ENCODE measurements at regions not wholly inside any gene's neighbourhood (a gene's known extent, or its start where the extent isn't known, plus 50 kb on each side); places are given as distances from the start of the nearest gene placed in this dataset.
"Not testable (repeated sequence)": the region's sequence is repeated elsewhere in the genome, so short reads cannot be mapped to it uniquely, and the experiment has no call there.

DNA sequence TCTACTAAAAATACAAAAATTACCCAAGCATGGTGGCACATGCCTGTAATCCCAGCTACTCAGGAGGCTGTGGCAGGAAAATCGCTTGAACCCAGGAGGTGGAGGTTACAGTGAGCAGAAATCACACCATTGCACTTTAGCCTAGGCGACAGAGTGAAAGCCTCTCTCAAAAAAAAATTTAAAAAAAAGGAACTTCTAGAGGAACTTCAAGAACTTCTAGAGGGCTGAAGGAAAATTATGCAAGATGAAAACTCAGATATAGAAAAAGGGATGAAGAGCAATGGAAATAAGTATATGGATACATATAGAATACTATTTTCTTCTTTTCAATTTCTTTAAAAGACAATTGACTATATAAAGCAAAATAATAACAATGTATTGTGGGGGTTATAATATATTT, 51.2 kb upstream of the PRR5 start:
- Mint-ChIP-seq H3K9me3 (no peaks in the 10 kb centered on the region), H3K36me3 (no peaks in the 10 kb centered on the region), H3K27me3 (no peaks in the 10 kb centered on the region), H3K27ac (peak overlapping the region; percentile 10), H3K4me1 (no peaks in the 10 kb centered on the region), H3K4me3 (no peak overlapping the region)

GRCh38 chr22:44648821-44649565, 53.0 kb upstream of the PRR5 start:
- Mint-ChIP-seq H3K4me3 (no peak overlapping the region), H3K9me3 (no peaks in the 10 kb centered on the region), H3K27ac (no peak overlapping the region), H3K4me1 (no peaks in the 10 kb centered on the region), H3K27me3 (no peaks in the 10 kb centered on the region), H3K36me3 (no peaks in the 10 kb centered on the region)

- Mint-ChIP-seq H3K27me3 (no peaks in the 10 kb centered on the region), H3K4me3 (no peak overlapping the region), H3K27ac (no peak overlapping the region), H3K4me1 (no peaks in the 10 kb centered on the region), H3K36me3 (no peaks in the 10 kb centered on the region), H3K9me3 (no peaks in the 10 kb centered on the region)
Measured at GRCh38 chr22:44648085-44648820, 53.8 kb upstream of the PRR5 start.

GRCh38 chr22:44647141-44647540, 54.9 kb upstream of the PRR5 start:
- H3K36me3 Mint-ChIP-seq = no peaks in the 10 kb centered on the region
- no peaks in the 10 kb centered on the region for H3K27me3 Mint-ChIP-seq
- H3K4me1 Mint-ChIP-seq = no peaks in the 10 kb centered on the region
- no peaks in the 10 kb centered on the region for H3K9me3 Mint-ChIP-seq
- no peak overlapping the region for H3K4me3 Mint-ChIP-seq
- H3K27ac Mint-ChIP-seq = no peak overlapping the region

DNA sequence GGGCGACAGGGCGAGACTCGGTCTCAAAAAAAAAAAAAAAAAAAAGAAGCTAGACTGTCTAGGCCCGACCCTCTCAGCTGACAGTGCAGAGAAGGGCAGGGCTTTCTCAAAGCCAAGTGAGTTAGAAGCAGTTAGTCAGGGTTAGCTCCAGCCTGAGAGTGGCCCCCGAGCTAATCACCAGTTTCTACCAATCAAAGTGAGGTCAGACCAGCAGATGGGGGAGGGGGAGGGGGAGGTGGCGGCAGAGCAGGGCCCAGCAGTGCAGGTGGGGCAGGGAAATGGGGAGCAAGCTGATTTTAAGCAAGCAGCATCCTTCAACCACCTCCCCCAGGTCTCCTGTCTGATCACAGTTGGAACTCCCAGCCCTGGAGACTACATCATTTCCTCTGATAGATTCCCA, 55.3 kb upstream of the PRR5 start:
- H3K9me3 Mint-ChIP-seq = no peaks in the 10 kb centered on the region
- no peak overlapping the region for H3K27ac Mint-ChIP-seq
- no peak overlapping the region for H3K4me3 Mint-ChIP-seq
- no peaks in the 10 kb centered on the region for H3K27me3 Mint-ChIP-seq
- no peaks in the 10 kb centered on the region for H3K4me1 Mint-ChIP-seq
- H3K36me3 Mint-ChIP-seq = no peaks in the 10 kb centered on the region

- H3K36me3 Mint-ChIP-seq = no peaks in the 10 kb centered on the region
- H3K4me3 Mint-ChIP-seq = no peak overlapping the region
- no peaks in the 10 kb centered on the region for H3K9me3 Mint-ChIP-seq
- no peaks in the 10 kb centered on the region for H3K4me1 Mint-ChIP-seq
- H3K27ac Mint-ChIP-seq = no peak overlapping the region
- no peaks in the 10 kb centered on the region for H3K27me3 Mint-ChIP-seq
Measured at GRCh38 chr22:44646141-44646540, 55.9 kb upstream of the PRR5 start.

GRCh38 chr22:44645531-44645930, 56.5 kb upstream of the PRR5 start:
- Mint-ChIP-seq H3K27ac (peak overlapping the region; percentile 78), H3K27me3 (no peaks in the 10 kb centered on the region), H3K9me3 (no peaks in the 10 kb centered on the region), H3K4me1 (no peaks in the 10 kb centered on the region), H3K36me3 (no peaks in the 10 kb centered on the region), H3K4me3 (no peak overlapping the region)

- Mint-ChIP-seq H3K27ac (peak overlapping the region; percentile 78), H3K36me3 (no peaks in the 10 kb centered on the region), H3K27me3 (no peaks in the 10 kb centered on the region), H3K9me3 (no peaks in the 10 kb centered on the region), H3K4me1 (no peaks in the 10 kb centered on the region), H3K4me3 (no peak overlapping the region)
Measured at GRCh38 chr22:44645083-44645482, 56.9 kb upstream of the PRR5 start.

DNA sequence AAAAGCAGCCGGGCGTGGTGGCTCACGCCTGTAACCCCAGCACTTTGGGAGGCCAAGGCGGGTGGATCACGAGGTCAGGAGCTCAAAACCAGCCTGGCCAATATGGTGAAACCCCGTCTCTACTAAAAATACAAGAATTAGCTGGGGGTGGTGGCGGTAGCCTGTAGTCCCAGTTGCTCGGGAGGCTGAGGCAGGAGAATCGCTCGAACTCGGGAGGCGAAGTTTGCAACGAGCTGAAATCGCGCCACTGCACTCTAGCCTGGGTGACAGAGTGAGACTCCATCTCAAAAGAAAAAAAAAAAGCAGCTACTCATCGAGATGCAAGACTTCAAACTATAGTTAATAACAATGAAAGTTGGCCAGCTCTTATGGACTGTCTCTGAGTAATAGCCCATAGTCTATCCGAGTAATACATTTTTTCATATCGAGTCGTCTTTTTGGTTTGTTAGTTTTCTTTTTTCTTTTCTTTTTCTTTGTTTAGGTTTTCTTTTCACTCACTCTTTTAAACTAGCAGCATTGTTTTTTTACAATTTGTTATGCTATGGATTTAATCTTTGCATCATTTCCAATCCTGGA, 58.4 kb upstream of the PRR5 start:
- H3K4me1 Mint-ChIP-seq, H3K36me3 Mint-ChIP-seq, H3K4me3 Mint-ChIP-seq, H3K27me3 Mint-ChIP-seq, H3K27ac Mint-ChIP-seq, H3K9me3 Mint-ChIP-seq: not testable (repeated sequence)

GRCh38 chr22:44642096-44642644, 59.8 kb upstream of the PRR5 start:
- no peak overlapping the region for H3K4me3 Mint-ChIP-seq
- no peaks in the 10 kb centered on the region for H3K4me1 Mint-ChIP-seq
- no peaks in the 10 kb centered on the region for H3K9me3 Mint-ChIP-seq
- H3K27ac Mint-ChIP-seq = no peak overlapping the region
- no peaks in the 10 kb centered on the region for H3K27me3 Mint-ChIP-seq
- H3K36me3 Mint-ChIP-seq = no peaks in the 10 kb centered on the region

DNA sequence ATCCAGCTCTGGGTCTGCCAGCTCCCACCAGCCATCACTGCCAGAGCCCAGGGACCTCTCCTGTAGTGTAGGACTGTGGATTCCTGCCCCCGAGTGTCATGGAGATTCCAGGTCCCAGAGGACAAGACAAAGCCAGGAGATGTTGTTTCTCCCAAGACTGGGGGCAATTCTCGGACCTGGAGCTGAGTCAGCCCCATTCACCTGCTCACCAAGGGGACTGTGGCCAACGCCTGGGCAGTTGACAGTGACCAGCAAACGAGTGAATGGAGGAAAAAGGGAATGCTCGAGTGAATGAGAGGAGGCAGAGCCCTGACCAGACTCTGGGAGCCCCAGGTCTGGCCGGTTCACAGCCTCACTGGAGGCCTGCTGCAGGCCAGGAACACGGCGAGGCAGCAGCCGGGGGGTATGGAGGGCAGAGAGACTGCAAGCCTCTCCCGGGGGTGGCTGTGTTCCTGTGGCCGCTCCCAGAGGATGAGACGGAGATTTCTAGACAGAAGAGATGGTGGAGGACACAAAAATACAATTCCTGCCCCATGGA, 61.3 kb upstream of the PRR5 start:
- no peaks in the 10 kb centered on the region for H3K9me3 Mint-ChIP-seq
- H3K36me3 Mint-ChIP-seq = no peaks in the 10 kb centered on the region
- no peak overlapping the region for H3K27ac Mint-ChIP-seq
- no peaks in the 10 kb centered on the region for H3K27me3 Mint-ChIP-seq
- no peak overlapping the region for H3K4me3 Mint-ChIP-seq
- no peaks in the 10 kb centered on the region for H3K4me1 Mint-ChIP-seq

DNA sequence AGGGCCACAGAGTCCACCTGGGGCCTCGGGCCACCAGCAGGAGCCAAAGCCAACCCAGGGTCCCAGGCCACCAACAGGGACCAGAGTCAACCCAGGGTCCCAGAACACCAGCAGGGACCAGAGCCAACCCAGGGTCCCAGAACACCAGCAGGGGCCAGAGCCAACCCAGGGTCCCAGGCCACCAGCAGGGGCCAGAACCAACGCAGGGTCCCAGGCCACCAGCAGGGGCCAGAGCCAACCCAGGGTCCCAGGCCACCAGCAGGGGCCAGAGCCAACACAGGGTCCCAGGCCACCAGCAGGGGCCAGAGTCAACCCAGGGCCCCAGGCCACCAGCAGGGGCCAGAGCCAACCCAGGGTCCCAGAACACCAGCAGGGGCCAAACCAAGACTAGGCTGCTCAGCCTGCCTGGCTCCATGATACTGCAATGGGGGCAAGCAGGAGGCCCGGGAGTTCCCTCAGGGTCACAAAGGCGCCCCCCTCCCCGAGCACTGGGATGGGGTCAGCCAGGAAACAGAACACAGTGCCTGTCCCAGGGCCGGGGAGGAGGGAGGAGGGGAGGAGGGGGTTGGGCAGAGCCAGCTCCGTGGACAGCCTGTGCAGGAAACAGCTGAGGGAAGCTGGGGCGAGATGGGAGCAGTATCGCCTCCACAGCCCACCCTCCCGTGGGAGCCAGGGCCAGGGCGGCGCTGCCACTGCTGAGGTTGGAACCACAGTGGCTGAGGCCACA, 62.0 kb upstream of the PRR5 start:
- Mint-ChIP-seq H3K4me3 (no peak overlapping the region), H3K36me3 (no peaks in the 10 kb centered on the region), H3K9me3 (no peaks in the 10 kb centered on the region), H3K27ac (no peak overlapping the region), H3K4me1 (no peaks in the 10 kb centered on the region), H3K27me3 (no peaks in the 10 kb centered on the region)

DNA sequence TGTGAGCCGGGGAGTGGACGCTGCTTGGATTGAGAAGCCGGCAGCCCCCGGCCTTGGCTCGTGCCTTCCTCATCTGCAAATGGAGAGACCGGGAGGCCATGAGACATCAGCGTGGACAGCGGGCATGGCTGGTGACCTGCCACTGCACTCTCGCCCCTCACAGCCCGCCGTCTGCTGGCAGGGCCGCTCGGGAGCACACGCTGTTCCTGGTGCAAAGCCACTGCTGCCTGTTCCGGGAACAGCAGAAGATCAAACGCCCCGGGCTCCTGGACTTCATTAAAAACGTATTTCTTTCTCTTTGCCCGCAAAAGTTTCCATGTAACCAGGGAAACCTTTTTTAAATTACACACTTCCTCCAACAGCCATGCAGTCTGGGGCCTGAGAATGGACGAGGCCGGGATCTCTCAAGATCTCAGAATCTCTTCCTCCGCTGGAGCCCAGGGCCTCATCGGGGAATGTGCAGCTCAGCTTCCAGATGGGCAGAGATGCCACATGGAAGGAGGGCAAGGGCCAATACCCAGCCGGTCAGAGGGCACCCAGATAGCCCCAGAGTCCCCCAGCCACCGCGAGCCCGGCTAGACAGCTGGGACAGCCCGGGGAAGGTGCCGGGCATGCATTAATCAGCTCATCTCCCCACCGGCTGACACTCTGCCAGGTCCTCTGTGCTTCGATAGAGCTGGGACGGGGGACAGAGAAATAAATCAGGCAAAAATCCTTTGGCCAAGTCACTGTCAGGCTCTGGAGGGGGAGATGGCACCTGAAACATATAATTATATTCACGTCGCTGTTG, 62.8 kb upstream of the PRR5 start:
- Mint-ChIP-seq H3K36me3 (no peaks in the 10 kb centered on the region), H3K4me1 (no peaks in the 10 kb centered on the region), H3K27ac (no peak overlapping the region), H3K4me3 (no peak overlapping the region), H3K9me3 (no peaks in the 10 kb centered on the region), H3K27me3 (no peaks in the 10 kb centered on the region)

DNA sequence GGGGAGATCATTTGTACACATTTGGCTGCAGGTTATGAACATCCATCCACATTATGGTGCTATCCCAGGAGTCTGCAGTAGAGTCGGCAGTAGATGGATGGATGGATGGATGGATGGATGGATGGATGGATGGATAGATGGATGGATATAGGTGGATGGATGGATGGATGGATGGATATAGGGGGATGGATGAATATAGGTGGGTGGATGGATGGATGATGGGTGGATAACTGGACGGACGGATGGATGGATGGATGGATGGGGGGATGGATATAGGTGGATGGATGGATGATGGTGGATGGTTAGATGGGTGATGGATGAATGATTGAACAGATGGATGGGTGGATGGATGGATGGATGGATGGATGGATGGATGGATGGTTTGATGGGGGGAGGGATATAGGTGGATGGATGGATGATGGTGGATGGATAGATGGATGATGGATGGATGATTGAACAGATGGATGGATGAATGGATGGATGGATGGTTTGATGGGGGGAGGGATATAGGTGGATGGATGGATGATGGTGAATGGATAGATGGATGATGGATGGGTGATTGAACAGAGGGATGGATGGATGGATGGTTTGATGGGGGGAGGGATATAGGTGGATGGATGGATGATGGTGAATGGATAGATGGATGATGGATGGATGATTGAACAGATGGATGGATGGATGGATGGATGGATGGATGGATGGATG, 65.3 kb upstream of the PRR5 start:
- H3K36me3 Mint-ChIP-seq, H3K4me1 Mint-ChIP-seq, H3K9me3 Mint-ChIP-seq, H3K27me3 Mint-ChIP-seq, H3K4me3 Mint-ChIP-seq: not testable (repeated sequence)
- H3K27ac Mint-ChIP-seq = peak overlapping the region; percentile 83
